ENCODE measurements at regions not wholly inside any gene's neighbourhood (a gene's known extent, or its start where the extent isn't known, plus 50 kb on each side); places are given as distances from the start of the nearest gene placed in this dataset.
"Not testable (repeated sequence)": the region's sequence is repeated elsewhere in the genome, so short reads cannot be mapped to it uniquely, and the experiment has no call there.

- no peak for DNase-seq (ENCODE audit: low read depth in 3 of 3)
Measured at GRCh38 chr5:57893926-57894325, 411.3 kb upstream of the ACTBL2 start.

GRCh38 chr5:57891443-57891842 is 408.8 kb upstream of the ACTBL2 start:
- DNase-seq (ENCODE audit: low read depth in 3 of 3): no peak

- DNase-seq (ENCODE audit: low read depth in 3 of 3): no peak
Measured at GRCh38 chr5:57889558-57889957, 406.9 kb upstream of the ACTBL2 start.

- DNase-seq (ENCODE audit: low read depth in 3 of 3): no peak
Measured at GRCh38 chr5:57887851-57888621, 405.4 kb upstream of the ACTBL2 start.

- no peak for DNase-seq (ENCODE audit: low read depth in 3 of 3)
Measured at GRCh38 chr5:57884346-57885102, 401.9 kb upstream of the ACTBL2 start.

- DNase-seq (ENCODE audit: low read depth in 3 of 3): no peak
Measured at GRCh38 chr5:57880216-57880615, 397.6 kb upstream of the ACTBL2 start.

GRCh38 chr5:57878301-57878722 is 395.7 kb upstream of the ACTBL2 start:
- no peak for DNase-seq (ENCODE audit: low read depth in 3 of 3)

GRCh38 chr5:57871496-57871895 is 388.9 kb upstream of the ACTBL2 start:
- no peak for DNase-seq (ENCODE audit: low read depth in 3 of 3)

- not testable (repeated sequence) for DNase-seq (ENCODE audit: low read depth in 3 of 3)
Measured at GRCh38 chr5:57870267-57870666, 387.7 kb upstream of the ACTBL2 start.

GRCh38 chr5:57863661-57864060 is 381.1 kb upstream of the ACTBL2 start:
- DNase-seq (ENCODE audit: low read depth in 3 of 3): no peak

- DNase-seq (ENCODE audit: low read depth in 3 of 3): no peak
Measured at GRCh38 chr5:57862942-57863341, 380.3 kb upstream of the ACTBL2 start.

- DNase-seq (ENCODE audit: low read depth in 3 of 3): no peak
Measured at GRCh38 chr5:57862471-57862911, 379.9 kb upstream of the ACTBL2 start.

- DNase-seq (ENCODE audit: low read depth in 3 of 3): no peak
Measured at GRCh38 chr5:57859626-57860025, 377.0 kb upstream of the ACTBL2 start.

- DNase-seq (ENCODE audit: low read depth in 3 of 3): no peak
Measured at GRCh38 chr5:57858905-57859304, 376.3 kb upstream of the ACTBL2 start.

- DNase-seq (ENCODE audit: low read depth in 3 of 3): no peak
Measured at GRCh38 chr5:57857696-57858095, 375.1 kb upstream of the ACTBL2 start.

- DNase-seq (ENCODE audit: low read depth in 3 of 3): no peak
Measured at GRCh38 chr5:57855831-57856230, 373.2 kb upstream of the ACTBL2 start.

- no peak for DNase-seq (ENCODE audit: low read depth in 3 of 3)
Measured at GRCh38 chr5:57853929-57854697, 371.5 kb upstream of the ACTBL2 start.

- DNase-seq (ENCODE audit: low read depth in 3 of 3): no peak
Measured at GRCh38 chr5:57850109-57850508, 367.5 kb upstream of the ACTBL2 start.

- DNase-seq (ENCODE audit: low read depth in 3 of 3): no peak
Measured at GRCh38 chr5:57845025-57845424, 362.4 kb upstream of the ACTBL2 start.

- DNase-seq (ENCODE audit: low read depth in 3 of 3): no peak
Measured at GRCh38 chr5:57844410-57844809, 361.8 kb upstream of the ACTBL2 start.

GRCh38 chr5:57843059-57843367 is 360.4 kb upstream of the ACTBL2 start:
- no peak for DNase-seq (ENCODE audit: low read depth in 3 of 3)

GRCh38 chr5:57842364-57843058 is 359.9 kb upstream of the ACTBL2 start:
- DNase-seq (ENCODE audit: low read depth in 3 of 3): no peak
